ENCODE measurements at regions not wholly inside any gene's neighbourhood (a gene's known extent, or its start where the extent isn't known, plus 50 kb on each side); places are given as distances from the start of the nearest gene placed in this dataset.

GRCh38 chr2:100206731-100207255 lies 64.4 kb upstream of the AFF3 start:
- TF ChIP-seq CTCF (IDR thresholded peaks at IDR 0.05) (no peak), POLR2A (IDR thresholded peaks at IDR 0.05) (no peak)
